GM06990 (cell line): ENCODE measurements at regions not wholly inside any gene's neighbourhood (a gene's known extent, or its start where the extent isn't known, plus 50 kb on each side); places are given as distances from the start of the nearest gene placed in this dataset.

Experiments
- DNase-seq: peaks from one replicate; pipeline ENCODE4 v3.0.0-alpha.2; 2011; ENCODE audit not compliant: insufficient read length; ENCODE audit errors: extremely low read depth
- H3K27me3 ChIP-seq: replicated peaks from 2 replicates; pipeline ENCODE4 v1.6.0; 2011; ENCODE audit warnings: low read length; ENCODE audit not compliant: control insufficient read depth, insufficient read depth
- H3K36me3 ChIP-seq: 2 replicates; pipeline ENCODE4 v1.5.1; 2011; ENCODE audit warnings: low read length; ENCODE audit not compliant: control insufficient read depth, insufficient read depth
- H3K4me3 ChIP-seq: replicated peaks from 2 replicates; pipeline ENCODE4 v1.5.1; 2011; ENCODE audit warnings: low read depth, mild to moderate bottlenecking, control low read depth, low read length
- CTCF ChIP-seq: IDR thresholded peaks from 2 replicates; pipeline ENCODE4 v1.5.1; 2011; ENCODE audit warnings: low read length, control low read depth, mild to moderate bottlenecking, inconsistent platforms; ENCODE audit not compliant: insufficient read depth, poor library complexity, severe bottlenecking

GRCh38 chr6:132058975-132059374 is 107.8 kb upstream of the CCN2 start:
- Histone ChIP-seq H3K36me3 (no peaks in the 10 kb centered on the region), H3K27me3 (no peaks in the 10 kb centered on the region), H3K4me3 (no peak overlapping the region)
- DNase-seq, result no peak
- TF ChIP-seq CTCF, result no peak

GRCh38 chr6:132054525-132054924 is 103.4 kb upstream of the CCN2 start:
- H3K27me3 ChIP-seq, result no peaks in the 10 kb centered on the region
- TF ChIP-seq CTCF, result no peak
- no peak for DNase-seq
- no peaks in the 10 kb centered on the region for H3K36me3 ChIP-seq
- H3K4me3 ChIP-seq, result no peak overlapping the region

GRCh38 chr6:132053511-132053910 is 102.3 kb upstream of the CCN2 start:
- no peak for TF ChIP-seq CTCF
- Histone ChIP-seq H3K4me3 (no peak overlapping the region), H3K27me3 (no peaks in the 10 kb centered on the region), H3K36me3 (no peaks in the 10 kb centered on the region)
- DNase-seq, result no peak

- no peak overlapping the region for H3K4me3 ChIP-seq
- H3K36me3 ChIP-seq, result no peaks in the 10 kb centered on the region
- TF ChIP-seq CTCF, result no peak
- H3K27me3 ChIP-seq, result no peaks in the 10 kb centered on the region
- no peak for DNase-seq
These were observed 100.9 kb upstream of the CCN2 start for GRCh38 chr6:132052096-132052495.

GRCh38 chr6:132045877-132046276 is 94.7 kb upstream of the CCN2 start:
- H3K36me3 ChIP-seq, result no peaks in the 10 kb centered on the region
- no peak overlapping the region for H3K4me3 ChIP-seq
- no peaks in the 10 kb centered on the region for H3K27me3 ChIP-seq
- TF ChIP-seq CTCF, result no peak
- DNase-seq, result no peak

- H3K36me3 ChIP-seq, result no peaks in the 10 kb centered on the region
- H3K4me3 ChIP-seq, result no peak overlapping the region
- DNase-seq, result no peak
- TF ChIP-seq CTCF, result no peak
- H3K27me3 ChIP-seq, result no peaks in the 10 kb centered on the region
These were observed 92.0 kb upstream of the CCN2 start for GRCh38 chr6:132043148-132043547.
